MG63 (cell line): ENCODE measurements at regions not wholly inside any gene's neighbourhood (a gene's known extent, or its start where the extent isn't known, plus 50 kb on each side); places are given as distances from the start of the nearest gene placed in this dataset.
"Not testable (repeated sequence)": the region's sequence is repeated elsewhere in the genome, so short reads cannot be mapped to it uniquely, and the experiment has no call there.

Experiments
- DNase-seq: peaks from one replicate; pipeline ENCODE4 v3.0.0-alpha.2; 2020
- H3K27me3 ChIP-seq: fragments of 250-450 bp; sonication (Bioruptor Pico); 2 replicates; pipeline ENCODE4 v1.5.1; 2020; ENCODE audit warnings: mild to moderate bottlenecking, moderate library complexity
- H3K36me3 ChIP-seq: fragments of 250-450 bp; sonication (Bioruptor Pico); 2 replicates; pipeline ENCODE4 v1.5.1; 2020; ENCODE audit warnings: mild to moderate bottlenecking, moderate library complexity
- H3K4me3 ChIP-seq: fragments of 250-450 bp; sonication (Bioruptor Pico); 2 replicates; pipeline ENCODE4 v1.5.1; 2020; ENCODE audit warnings: mild to moderate bottlenecking, moderate library complexity
- H3K9me3 ChIP-seq: fragments of 250-450 bp; sonication (Bioruptor Pico); 2 replicates; pipeline ENCODE4 v1.5.1; 2020; ENCODE audit warnings: mild to moderate bottlenecking, moderate library complexity

- no peaks in the 10 kb centered on the region for H3K27me3 ChIP-seq
- H3K9me3 ChIP-seq: no peaks in the 10 kb centered on the region
- no peaks in the 10 kb centered on the region for H3K36me3 ChIP-seq
- no peak for DNase-seq
- H3K4me3 ChIP-seq: no peak overlapping the region
Observed at GRCh38 chr11:121931748-121932352, 184.2 kb downstream of the BLID start.

- no peak for DNase-seq
- Histone ChIP-seq H3K27me3 (no peaks in the 10 kb centered on the region), H3K36me3 (no peaks in the 10 kb centered on the region), H3K9me3 (no peaks in the 10 kb centered on the region), H3K4me3 (no peak overlapping the region)
Observed at GRCh38 chr11:121931121-121931520, 184.9 kb downstream of the BLID start.

- Histone ChIP-seq H3K36me3 (no peaks in the 10 kb centered on the region), H3K27me3 (no peaks in the 10 kb centered on the region), H3K9me3 (no peaks in the 10 kb centered on the region), H3K4me3 (no peak overlapping the region)
- no peak for DNase-seq
Observed at GRCh38 chr11:121930004-121930965, 185.7 kb downstream of the BLID start.

- Histone ChIP-seq H3K27me3 (no peaks in the 10 kb centered on the region), H3K4me3 (no peak overlapping the region), H3K36me3 (no peaks in the 10 kb centered on the region), H3K9me3 (no peaks in the 10 kb centered on the region)
- DNase-seq: peak; percentile 30
Observed at GRCh38 chr11:121929581-121929980, 186.4 kb downstream of the BLID start.

- H3K9me3 ChIP-seq: no peaks in the 10 kb centered on the region
- no peaks in the 10 kb centered on the region for H3K27me3 ChIP-seq
- H3K4me3 ChIP-seq: no peak overlapping the region
- H3K36me3 ChIP-seq: no peaks in the 10 kb centered on the region
- DNase-seq: no peak
Observed at GRCh38 chr11:121928597-121929580, 187.1 kb downstream of the BLID start.

GRCh38 chr11:121927789-121928188 is 188.2 kb downstream of the BLID start:
- DNase-seq: no peak
- Histone ChIP-seq H3K9me3 (no peaks in the 10 kb centered on the region), H3K27me3 (no peaks in the 10 kb centered on the region), H3K4me3 (no peak overlapping the region), H3K36me3 (no peaks in the 10 kb centered on the region)

- H3K9me3 ChIP-seq: no peaks in the 10 kb centered on the region
- H3K27me3 ChIP-seq: no peaks in the 10 kb centered on the region
- no peaks in the 10 kb centered on the region for H3K36me3 ChIP-seq
- no peak overlapping the region for H3K4me3 ChIP-seq
- DNase-seq: no peak
Observed at GRCh38 chr11:121927097-121927785, 188.8 kb downstream of the BLID start.

- no peak for DNase-seq
- Histone ChIP-seq H3K4me3 (no peak overlapping the region), H3K9me3 (no peaks in the 10 kb centered on the region), H3K36me3 (no peaks in the 10 kb centered on the region), H3K27me3 (no peaks in the 10 kb centered on the region)
Observed at GRCh38 chr11:121924191-121924590, 191.8 kb downstream of the BLID start.

GRCh38 chr11:121917482-121917881 is 198.5 kb downstream of the BLID start:
- no peak overlapping the region for H3K4me3 ChIP-seq
- no peaks in the 10 kb centered on the region for H3K9me3 ChIP-seq
- no peaks in the 10 kb centered on the region for H3K27me3 ChIP-seq
- no peaks in the 10 kb centered on the region for H3K36me3 ChIP-seq
- DNase-seq: no peak

- no peaks in the 10 kb centered on the region for H3K27me3 ChIP-seq
- H3K36me3 ChIP-seq: no peaks in the 10 kb centered on the region
- no peak for DNase-seq
- H3K4me3 ChIP-seq: no peak overlapping the region
- no peaks in the 10 kb centered on the region for H3K9me3 ChIP-seq
Observed at GRCh38 chr11:121914508-121915059, 201.4 kb downstream of the BLID start.

GRCh38 chr11:121909596-121909995 is 206.4 kb downstream of the BLID start:
- no peaks in the 10 kb centered on the region for H3K36me3 ChIP-seq
- H3K27me3 ChIP-seq: no peaks in the 10 kb centered on the region
- H3K9me3 ChIP-seq: no peaks in the 10 kb centered on the region
- no peak for DNase-seq
- H3K4me3 ChIP-seq: no peak overlapping the region

GRCh38 chr11:121907379-121907778 is 208.6 kb downstream of the BLID start:
- H3K9me3 ChIP-seq: no peaks in the 10 kb centered on the region
- H3K27me3 ChIP-seq: no peaks in the 10 kb centered on the region
- no peaks in the 10 kb centered on the region for H3K36me3 ChIP-seq
- no peak for DNase-seq
- H3K4me3 ChIP-seq: no peak overlapping the region

- DNase-seq: no peak
- no peaks in the 10 kb centered on the region for H3K27me3 ChIP-seq
- H3K4me3 ChIP-seq: no peak overlapping the region
- no peaks in the 10 kb centered on the region for H3K36me3 ChIP-seq
- no peaks in the 10 kb centered on the region for H3K9me3 ChIP-seq
Observed at GRCh38 chr11:121904148-121904547, 211.9 kb downstream of the BLID start.

- Histone ChIP-seq H3K4me3 (no peak overlapping the region), H3K27me3 (no peaks in the 10 kb centered on the region), H3K9me3 (no peaks in the 10 kb centered on the region), H3K36me3 (no peaks in the 10 kb centered on the region)
- no peak for DNase-seq
Observed at GRCh38 chr11:121901886-121902285, 214.1 kb downstream of the BLID start.

- H3K4me3 ChIP-seq, H3K27me3 ChIP-seq, H3K9me3 ChIP-seq, H3K36me3 ChIP-seq, DNase-seq: not testable (repeated sequence)
Observed at GRCh38 chr11:121901417-121901816, 214.6 kb downstream of the BLID start.

- Histone ChIP-seq H3K36me3 (no peaks in the 10 kb centered on the region), H3K27me3 (no peaks in the 10 kb centered on the region), H3K4me3 (no peak overlapping the region), H3K9me3 (no peaks in the 10 kb centered on the region)
- no peak for DNase-seq
Observed at GRCh38 chr11:121899520-121899919, 216.5 kb downstream of the BLID start.
